GM13976 (cell line): ENCODE measurements at regions not wholly inside any gene's neighbourhood (a gene's known extent, or its start where the extent isn't known, plus 50 kb on each side); places are given as distances from the start of the nearest gene placed in this dataset.
"Not testable (repeated sequence)": the region's sequence is repeated elsewhere in the genome, so short reads cannot be mapped to it uniquely, and the experiment has no call there.

Experiments
- DNase-seq: peaks from one replicate; pipeline ENCODE4 v3.0.0; 2012; ENCODE audit warnings: low spot score
- in situ Hi-C: fragments of 300-500 bp; cut with MboI; formaldehyde crosslinking; loops from one replicate; pipeline ENCODE4 v1.12.0; 2022; ENCODE audit warnings: low sequenced_read_pairs, mixed read lengths, inconsistent platforms; ENCODE audit not compliant: unreplicated experiment
- TF ChIP-seq, protein P1 (sequence below): IDR thresholded peaks from 2 replicates; pipeline ENCODE4 v1.5.1; 2012; ENCODE audit warnings: borderline replicate concordance, mild to moderate bottlenecking; ENCODE audit not compliant: insufficient read depth; ENCODE audit errors: extremely low read depth, missing control alignments, control extremely low read depth

DNA sequence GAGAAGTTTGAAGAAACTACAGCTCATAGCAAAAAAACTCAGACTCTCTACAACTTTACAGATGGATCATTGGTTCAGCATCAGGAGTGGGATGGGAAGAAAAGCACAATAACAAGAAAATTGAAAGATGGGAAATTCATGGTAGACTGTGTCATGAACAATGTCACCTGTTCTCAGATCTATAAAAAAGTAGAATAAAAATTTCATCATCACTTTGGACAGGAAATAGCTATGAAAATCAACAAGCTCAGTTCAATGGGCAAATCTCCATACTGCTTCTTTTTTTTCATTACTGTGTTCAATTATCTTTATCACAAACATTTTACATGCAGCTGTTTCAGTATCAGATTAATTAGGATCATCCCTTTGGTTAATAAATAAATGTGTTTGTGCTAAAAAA lies 76.5 kb upstream of the RAPGEF2 start:
- in situ Hi-C loops: no loop called here
- TF ChIP-seq, protein P1, sequence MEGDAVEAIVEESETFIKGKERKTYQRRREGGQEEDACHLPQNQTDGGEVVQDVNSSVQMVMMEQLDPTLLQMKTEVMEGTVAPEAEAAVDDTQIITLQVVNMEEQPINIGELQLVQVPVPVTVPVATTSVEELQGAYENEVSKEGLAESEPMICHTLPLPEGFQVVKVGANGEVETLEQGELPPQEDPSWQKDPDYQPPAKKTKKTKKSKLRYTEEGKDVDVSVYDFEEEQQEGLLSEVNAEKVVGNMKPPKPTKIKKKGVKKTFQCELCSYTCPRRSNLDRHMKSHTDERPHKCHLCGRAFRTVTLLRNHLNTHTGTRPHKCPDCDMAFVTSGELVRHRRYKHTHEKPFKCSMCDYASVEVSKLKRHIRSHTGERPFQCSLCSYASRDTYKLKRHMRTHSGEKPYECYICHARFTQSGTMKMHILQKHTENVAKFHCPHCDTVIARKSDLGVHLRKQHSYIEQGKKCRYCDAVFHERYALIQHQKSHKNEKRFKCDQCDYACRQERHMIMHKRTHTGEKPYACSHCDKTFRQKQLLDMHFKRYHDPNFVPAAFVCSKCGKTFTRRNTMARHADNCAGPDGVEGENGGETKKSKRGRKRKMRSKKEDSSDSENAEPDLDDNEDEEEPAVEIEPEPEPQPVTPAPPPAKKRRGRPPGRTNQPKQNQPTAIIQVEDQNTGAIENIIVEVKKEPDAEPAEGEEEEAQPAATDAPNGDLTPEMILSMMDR: no peak
- no peak for DNase-seq

- no peak for DNase-seq
- TF ChIP-seq, protein P1: no peak
- in situ Hi-C loops: no loop called here
These were observed 75.3 kb upstream of the RAPGEF2 start for GRCh38 chr4:159027535-159027934.

DNA sequence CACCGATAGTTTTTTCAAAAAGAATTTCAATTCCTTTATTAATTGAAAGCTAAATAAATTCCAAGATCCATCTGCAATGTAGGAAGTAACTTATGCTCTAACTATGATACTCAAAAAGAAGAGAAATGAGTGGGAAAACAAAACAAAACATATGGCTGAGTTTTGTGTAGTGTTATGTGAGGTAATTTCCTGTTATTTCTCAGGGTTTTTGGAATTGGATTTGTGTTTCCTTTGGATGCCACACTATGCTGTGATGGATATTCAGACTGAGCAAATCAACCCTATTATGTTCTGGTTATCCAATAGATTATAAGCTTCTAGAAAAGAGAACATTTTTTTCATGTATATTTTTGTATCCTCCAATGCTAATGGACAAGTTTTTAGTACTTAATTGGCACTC lies 73.4 kb upstream of the RAPGEF2 start:
- in situ Hi-C loops: no loop called here
- TF ChIP-seq, protein P1: no peak
- DNase-seq: no peak

GRCh38 chr4:159030297-159030696 lies 72.6 kb upstream of the RAPGEF2 start:
- DNase-seq, in situ Hi-C loops: not testable (repeated sequence)

DNA sequence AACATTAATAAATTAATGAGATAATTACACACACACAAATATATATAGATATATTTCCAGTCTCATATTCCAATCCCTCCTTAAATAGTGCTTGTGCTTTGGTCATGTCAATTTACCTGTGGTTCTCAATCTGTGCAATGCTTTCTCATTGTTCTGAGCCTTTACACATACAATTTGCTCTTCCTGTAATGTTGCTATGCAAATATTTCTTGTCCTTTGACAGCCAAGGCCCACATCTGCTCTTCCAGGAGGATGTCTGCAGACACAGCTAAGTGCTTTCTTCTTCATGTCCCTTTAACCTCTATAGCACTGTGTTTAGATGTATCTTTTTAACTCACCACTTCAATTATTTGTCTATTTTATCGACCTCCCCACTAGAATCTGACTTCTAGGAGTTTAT lies 67.3 kb upstream of the RAPGEF2 start:
- DNase-seq: no peak
- TF ChIP-seq, protein P1: no peak
- in situ Hi-C loops: no loop called here

- no peak for DNase-seq
- TF ChIP-seq, protein P1: no peak
- in situ Hi-C loops: no loop called here
These were observed 64.3 kb upstream of the RAPGEF2 start for GRCh38 chr4:159038536-159038935.

- in situ Hi-C loops: no loop called here
- DNase-seq: no peak
- TF ChIP-seq, protein P1: no peak
These were observed 61.5 kb upstream of the RAPGEF2 start for GRCh38 chr4:159041054-159042034.
